GM12801 (cell line): ENCODE measurements at regions not wholly inside any gene's neighbourhood (a gene's known extent, or its start where the extent isn't known, plus 50 kb on each side); places are given as distances from the start of the nearest gene placed in this dataset.

Source experiments
- CTCF ChIP-seq: IDR thresholded peaks from one replicate; pipeline ENCODE4 v1.5.1; 2011; ENCODE audit warnings: control low read depth; ENCODE audit not compliant: insufficient read length; ENCODE audit errors: extremely low read depth

GRCh38 chr14:87615047-87615446, 377.9 kb downstream of the GALC start:
- no peak for TF ChIP-seq CTCF

- no peak for TF ChIP-seq CTCF
These were observed 379.1 kb downstream of the GALC start for GRCh38 chr14:87613881-87614280.

GRCh38 chr14:87601036-87601435, 391.9 kb downstream of the GALC start:
- no peak for TF ChIP-seq CTCF

- TF ChIP-seq CTCF: no peak
These were observed 392.7 kb downstream of the GALC start for GRCh38 chr14:87600240-87600639.

- no peak for TF ChIP-seq CTCF
These were observed 411.7 kb downstream of the GALC start for GRCh38 chr14:87581298-87581697.

- no peak for TF ChIP-seq CTCF
These were observed 413.9 kb downstream of the GALC start for GRCh38 chr14:87579036-87579435.

GRCh38 chr14:87575378-87575777, 417.6 kb downstream of the GALC start:
- TF ChIP-seq CTCF: no peak

- no peak for TF ChIP-seq CTCF
These were observed 419.4 kb downstream of the GALC start for GRCh38 chr14:87573591-87573990.
